Heart left ventricle (tissue), 16 donors: ENCODE measurements at regions not wholly inside any gene's neighbourhood (a gene's known extent, or its start where the extent isn't known, plus 50 kb on each side); places are given as distances from the start of the nearest gene placed in this dataset.

Experiments
- ATAC-seq, 4 donors: fragments of 200-7000 bp; cut with Tn5 transposase; one replicate each; pipeline ENCODE4 v1.9.1; 2020 to 2022; ENCODE audit warnings: moderate library complexity in 4 of 4, mild to moderate bottlenecking in 3 of 4, moderate number of reproducible peaks in 1 of 4
- DNase-seq, 5 donors: peaks; one replicate each; pipeline ENCODE4 v3.0.0-alpha.2; 2020
- H3K27ac ChIP-seq, 12 donors: fragments of 200-600 bp; sonication (generic) in 4 of 12; one replicate each; pipeline versions ENCODE4 v1.5.0 to v1.8.0; 2016 to 2022; ENCODE audit warnings: mild to moderate bottlenecking in 2 of 12
- H3K27me3 ChIP-seq, 9 donors: fragments of 200-600 bp; sonication (generic) in 2 of 9; one replicate each; pipeline versions ENCODE4 v1.5.1 to v1.8.0; 2016 to 2022; ENCODE audit warnings: mild to moderate bottlenecking in 3 of 9
- H3K36me3 ChIP-seq, 9 donors: fragments of 200-600 bp; sonication (generic) in 2 of 9; one replicate each; pipeline versions ENCODE4 v1.5.0 to v1.8.0; 2018 to 2022; ENCODE audit warnings: mild to moderate bottlenecking in 2 of 9
- H3K4me1 ChIP-seq, 12 donors: fragments of 200-600 bp; sonication (generic) in 4 of 12; one replicate each; pipeline versions ENCODE4 v1.5.0 to v1.8.0; 2016 to 2022; ENCODE audit warnings: mild to moderate bottlenecking in 3 of 12
- H3K4me3 ChIP-seq, 12 donors: fragments of 200-600 bp; sonication (generic) in 4 of 12; one replicate each; pipeline versions ENCODE4 v1.5.0 to v1.8.0; 2017 to 2022; ENCODE audit warnings: mild to moderate bottlenecking in 9 of 12, moderate library complexity in 4 of 12
- H3K9me3 ChIP-seq, 12 donors: fragments of 200-600 bp; sonication (generic) in 4 of 12; one replicate each; pipeline versions ENCODE4 v1.5.0 to v1.8.0; 2016 to 2022; ENCODE audit warnings: mild to moderate bottlenecking in 1 of 12
- POLR2A ChIP-seq, 2 donors: fragments of 450-650 bp; IDR thresholded peaks; one replicate each; pipeline ENCODE4 v1.6.1; 2017; ENCODE audit warnings: antibody characterized with exemption in 2 of 2, mild to moderate bottlenecking in 2 of 2, moderate library complexity in 2 of 2
- WGBS, 4 donors: extraction: QIAGEN DNeasy Blood & Tissue Kit in 2 of 4; methylation state at CpG; one replicate each; pipeline versions ENCODE4 v1.1.5 to v1.1.7; 2013 to 2018; 5-methylcytosine and 5-hydroxymethylcytosine counted together
- intact Hi-C, 10 donors: fragments of 100-400 bp; cut with DNase I; formaldehyde crosslinking; loops; one replicate each; pipeline versions ENCODE4 v1.11.1 to v1.14.2; 2022
- TF ChIP-seq, protein P1 (sequence below), 12 donors: fragments of 200-600 bp; sonication (generic) in 4 of 12; IDR thresholded peaks; one replicate each; pipeline versions ENCODE4 v1.5.0 to v1.8.0; 2018 to 2022; ENCODE audit warnings: antibody characterized with exemption in 12 of 12, mild to moderate bottlenecking in 5 of 12
- donor health status: ischemic (EF 13 %, LVEDD 7.1; RV severe dilation, severe dysfunction).
- donor health status: healthy with polysubstance abuse.
- donor health status: DM: no; HTN: yes; CAD: no.
- donor health status: DM: no; HTN: no; CAD: no.
- donor health status: ischemic (EF 25% LVEDD 6.9; RV normal size, moderate dysfunction).
- donor health status: ischemic (EF 25% LVEDD 5.7; RV mildly dilated, moderate dysfunction).
- donor health status: healthy.
- donor health status: DM: yes; HTN: yes; CAD: no.
- donor health status: ischemic (EF 35%, LVEDD 5.7; RV mildly dilated, moderate dysfunction).
- donor health status: nonischemic (EF 11% LVEDD 7.7; RV severe dilation, severe dysfunction).
- donor health status: DM: yes; HTN: yes; CAD: no.
- donor health status: PGD.
- donor health status: ischemic (EF 29% LVEDD 5.4; RV normal size, mild dysfunction).
- donor health status: nonischemic (EF 23%, LVEDD 6.1; RV moderate dilation, normal function).

DNA sequence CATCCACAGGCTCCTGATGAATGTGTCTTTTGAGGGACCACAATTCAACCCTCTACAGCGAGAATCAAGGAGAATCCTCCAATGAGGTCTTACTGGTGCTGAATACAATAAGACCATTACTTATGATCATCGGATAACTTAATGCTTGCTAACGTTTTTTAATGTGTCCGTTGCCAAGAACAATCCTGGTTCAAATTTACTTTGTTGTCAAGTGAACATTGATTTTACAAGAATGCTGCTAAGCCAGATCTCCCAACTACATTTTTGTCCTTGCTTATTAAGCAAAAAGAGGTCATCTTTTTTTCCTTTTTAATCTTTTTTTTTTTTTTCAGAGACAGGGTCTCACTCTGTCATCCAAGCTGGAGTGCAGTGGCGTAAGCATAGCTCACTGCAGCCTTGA is 93.7 kb downstream of the THNSL2 start:
- ATAC-seq (no peak), DNase-seq (no peak)
- no peak overlapping the region for H3K4me3 ChIP-seq
- WGBS, 4 donors, result 85 to 91% (median 88%) methylated on average over 5 of the region's 5 CpGs
- intact Hi-C loops, result no loop called here
- H3K36me3 ChIP-seq, result no peaks in the 10 kb centered on the region
- no peak overlapping the region for H3K27ac ChIP-seq
- H3K4me1 ChIP-seq, result peaks cover 0 to 10% (median 0%) of the 10 kb centered on the region in 12 donors
- no peaks in the 10 kb centered on the region for H3K9me3 ChIP-seq
- H3K27me3 ChIP-seq, result no peaks in the 10 kb centered on the region
- no peak for TF ChIP-seq POLR2A (IDR thresholded peaks at IDR 0.05)
- TF ChIP-seq, protein P1, sequence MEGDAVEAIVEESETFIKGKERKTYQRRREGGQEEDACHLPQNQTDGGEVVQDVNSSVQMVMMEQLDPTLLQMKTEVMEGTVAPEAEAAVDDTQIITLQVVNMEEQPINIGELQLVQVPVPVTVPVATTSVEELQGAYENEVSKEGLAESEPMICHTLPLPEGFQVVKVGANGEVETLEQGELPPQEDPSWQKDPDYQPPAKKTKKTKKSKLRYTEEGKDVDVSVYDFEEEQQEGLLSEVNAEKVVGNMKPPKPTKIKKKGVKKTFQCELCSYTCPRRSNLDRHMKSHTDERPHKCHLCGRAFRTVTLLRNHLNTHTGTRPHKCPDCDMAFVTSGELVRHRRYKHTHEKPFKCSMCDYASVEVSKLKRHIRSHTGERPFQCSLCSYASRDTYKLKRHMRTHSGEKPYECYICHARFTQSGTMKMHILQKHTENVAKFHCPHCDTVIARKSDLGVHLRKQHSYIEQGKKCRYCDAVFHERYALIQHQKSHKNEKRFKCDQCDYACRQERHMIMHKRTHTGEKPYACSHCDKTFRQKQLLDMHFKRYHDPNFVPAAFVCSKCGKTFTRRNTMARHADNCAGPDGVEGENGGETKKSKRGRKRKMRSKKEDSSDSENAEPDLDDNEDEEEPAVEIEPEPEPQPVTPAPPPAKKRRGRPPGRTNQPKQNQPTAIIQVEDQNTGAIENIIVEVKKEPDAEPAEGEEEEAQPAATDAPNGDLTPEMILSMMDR (IDR thresholded peaks at IDR 0.05), result no peak

DNA sequence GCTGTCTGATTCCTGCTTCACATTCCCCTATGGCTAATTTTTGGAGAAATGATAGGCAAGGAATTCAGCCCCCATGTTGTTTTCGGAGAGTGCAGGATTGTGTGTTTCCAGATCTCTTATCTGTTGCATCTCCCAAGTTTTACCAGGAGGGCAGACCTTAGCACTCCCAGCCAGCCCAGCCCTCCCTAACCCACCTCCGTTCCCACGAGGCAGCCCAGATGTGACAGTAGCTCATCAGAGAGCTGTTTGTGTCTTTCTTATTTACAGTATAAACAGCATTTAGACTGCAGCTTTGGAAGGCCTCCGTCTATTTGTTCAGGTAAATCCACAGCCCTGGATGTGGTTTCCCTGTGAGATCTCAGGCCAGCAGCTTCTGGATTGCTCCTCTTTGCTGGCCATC is 91.6 kb downstream of the THNSL2 start:
- no peaks in the 10 kb centered on the region for H3K36me3 ChIP-seq
- peaks cover 0 to 10% (median 0%) of the 10 kb centered on the region in 12 donors for H3K4me1 ChIP-seq
- H3K27ac ChIP-seq, result no peak overlapping the region
- no peak for DNase-seq
- no peak for ATAC-seq
- TF ChIP-seq POLR2A (IDR thresholded peaks at IDR 0.05), result no peak
- TF ChIP-seq, protein P1 (IDR thresholded peaks at IDR 0.05), result no peak
- peaks cover 0 to 5% (median 0%) of the 10 kb centered on the region in 9 donors for H3K27me3 ChIP-seq
- intact Hi-C loops, result no loop called here
- no peaks in the 10 kb centered on the region for H3K9me3 ChIP-seq
- H3K4me3 ChIP-seq, result no peak overlapping the region
- 64 to 73% (median 64%) methylated on average over 4 of the region's 4 CpGs for WGBS, 4 donors

DNA sequence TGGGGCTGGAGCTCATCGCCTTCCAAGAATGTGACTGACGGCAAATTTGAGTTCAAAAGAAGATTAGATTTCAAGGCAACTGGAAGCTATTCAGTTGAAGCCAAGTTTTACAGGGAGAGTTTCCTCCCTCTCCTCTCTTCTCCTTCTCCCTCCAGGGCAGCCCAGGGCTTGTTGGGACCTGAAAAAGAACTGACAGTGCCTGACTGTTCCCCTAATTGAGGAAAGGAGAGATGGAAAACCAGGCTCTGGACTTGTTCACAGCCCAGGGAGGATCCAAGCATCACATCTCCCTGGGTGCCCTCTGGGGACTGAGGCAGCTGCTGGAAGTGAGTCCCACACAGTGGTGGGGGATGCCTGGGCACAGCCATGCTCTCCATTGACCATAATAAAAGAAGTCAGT is 88.1 kb downstream of the THNSL2 start:
- H3K4me1 ChIP-seq, result peaks cover 0 to 9% (median 1%) of the 10 kb centered on the region in 12 donors
- H3K4me3 ChIP-seq, result no peak overlapping the region
- intact Hi-C loops, result no loop called here
- ATAC-seq, result no peak
- H3K36me3 ChIP-seq, result no peaks in the 10 kb centered on the region
- H3K27me3 ChIP-seq, result peaks cover 0 to 5% (median 0%) of the 10 kb centered on the region in 9 donors
- no peaks in the 10 kb centered on the region for H3K9me3 ChIP-seq
- no peak overlapping the region for H3K27ac ChIP-seq
- no peak for DNase-seq
- TF ChIP-seq POLR2A (IDR thresholded peaks at IDR 0.05), result no peak
- TF ChIP-seq, protein P1 (IDR thresholded peaks at IDR 0.05), result no peak
- 40 to 48% (median 42%) methylated on average over 2 of the region's 2 CpGs for WGBS, 4 donors

DNA sequence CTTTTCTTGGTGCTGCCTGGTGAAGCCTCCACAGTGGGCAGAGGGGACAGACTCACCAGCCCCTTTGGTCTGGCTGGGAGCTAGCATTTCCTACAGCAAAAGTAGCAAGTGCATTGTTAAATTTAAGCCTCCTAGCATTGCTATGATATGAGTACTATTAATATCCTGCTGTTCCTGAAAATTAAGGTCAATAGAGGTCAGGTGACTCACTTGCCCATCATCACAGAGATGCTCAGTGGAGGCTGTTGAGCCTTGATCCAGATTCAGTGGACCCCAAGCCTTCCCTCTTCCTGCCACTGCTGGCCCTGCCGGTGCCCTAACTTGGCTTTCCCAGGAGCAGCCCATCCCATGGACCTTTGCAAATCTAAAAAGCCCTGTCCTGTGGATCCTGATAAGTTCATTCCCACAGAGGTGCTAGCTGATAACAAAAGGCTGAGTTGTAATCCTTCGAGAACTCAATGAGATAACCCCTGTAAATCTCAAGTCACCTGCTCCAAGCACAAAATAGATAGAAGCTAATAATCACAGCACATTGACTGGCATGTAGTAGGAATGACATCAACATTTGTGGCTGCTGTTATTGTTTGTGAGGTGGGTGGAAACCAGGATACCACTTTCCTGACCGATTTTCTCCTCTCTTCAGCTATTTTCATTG is 84.4 kb downstream of the THNSL2 start:
- H3K27ac ChIP-seq, result peak overlapping the region in 3 of 12 donors; percentile 44 to 76 (median 64)
- intact Hi-C loops, result no loop called here
- peaks cover 0 to 5% (median 0%) of the 10 kb centered on the region in 9 donors for H3K27me3 ChIP-seq
- 16 to 19% (median 18%) methylated on average over 3 of the region's 3 CpGs for WGBS, 4 donors
- H3K36me3 ChIP-seq, result no peaks in the 10 kb centered on the region
- peaks cover 0 to 9% (median 1%) of the 10 kb centered on the region in 12 donors for H3K4me1 ChIP-seq
- no peak overlapping the region for H3K4me3 ChIP-seq
- TF ChIP-seq POLR2A (IDR thresholded peaks at IDR 0.05), result no peak
- TF ChIP-seq, protein P1 (IDR thresholded peaks at IDR 0.05), result no peak
- ATAC-seq (peak in 3 of 4 donors; percentile 75 to 89 (median 86)), DNase-seq (no peak)
- H3K9me3 ChIP-seq, result no peaks in the 10 kb centered on the region
